OCI-LY7 (cell line): ENCODE measurements at regions not wholly inside any gene's neighbourhood (a gene's known extent, or its start where the extent isn't known, plus 50 kb on each side); places are given as distances from the start of the nearest gene placed in this dataset.
"Not testable (repeated sequence)": the region's sequence is repeated elsewhere in the genome, so short reads cannot be mapped to it uniquely, and the experiment has no call there.

ENCODE experiments used
- CTCF ChIP-seq: fragments of 200-600 bp; sonication (generic); conservative IDR thresholded peaks from 2 replicates; pipeline ENCODE4 v1.5.1; 2014; ENCODE audit warnings: mild to moderate bottlenecking, antibody characterized with exemption, low read length, moderate library complexity, mixed read lengths
- EZH2phosphoT487 ChIP-seq: fragments of 200-600 bp; sonication (generic); IDR thresholded peaks from 2 replicates; pipeline ENCODE4 v1.6.1; 2018; ENCODE audit warnings: low read depth, borderline replicate concordance, mild to moderate bottlenecking, mixed run types, antibody characterized with exemption, low read length, moderate library complexity, mixed read lengths

- TF ChIP-seq CTCF, EZH2phosphoT487: not testable (repeated sequence)
Measured at GRCh38 chr16:61418802-61419201, 617.4 kb downstream of the CDH8 start.
